ENCODE measurements at regions not wholly inside any gene's neighbourhood (a gene's known extent, or its start where the extent isn't known, plus 50 kb on each side); places are given as distances from the start of the nearest gene placed in this dataset.
A peak's percentile ranks its signal among the peaks of the same experiment; 100 is the strongest.

- DNase-seq: no peak
- intact Hi-C loops (cut with DNase I): no loop called here
- H3K4me1 ChIP-seq: peaks cover 0 to 24% (median 13%) of the 10 kb centered on the region in 12 donors
- no peaks in the 10 kb centered on the region for H3K36me3 ChIP-seq
- peaks cover 0 to 20% (median 0%) of the 10 kb centered on the region in 9 donors for H3K27me3 ChIP-seq
- WGBS, 4 donors: 10 to 23% (median 18%) methylated on average over 31 to 35 of the region's 35 CpGs
- H3K27ac ChIP-seq: no peak overlapping the region
- H3K4me3 ChIP-seq: peak overlapping the region in 9 of 12 donors; percentile 9 to 44 (median 30)
- no peaks in the 10 kb centered on the region for H3K9me3 ChIP-seq
- peak in 3 of 4 donors; percentile 28 to 47 (median 31) for ATAC-seq
- no peak for TF ChIP-seq CTCF (IDR thresholded peaks at IDR 0.05)
- no peak for TF ChIP-seq POLR2A (IDR thresholded peaks at IDR 0.05)
These were observed 387.1 kb upstream of the TNRC6C start for GRCh38 chr17:77571155-77571981.

- peak in 2 of 4 donors; percentile 31 to 51 for ATAC-seq
- Histone ChIP-seq H3K27me3 (peaks cover 0 to 20% (median 0%) of the 10 kb centered on the region in 9 donors), H3K4me3 (peak overlapping the region in 8 of 12 donors; percentile 18 to 44 (median 32)), H3K36me3 (no peaks in the 10 kb centered on the region), H3K9me3 (no peaks in the 10 kb centered on the region), H3K4me1 (peaks cover 0 to 24% (median 13%) of the 10 kb centered on the region in 12 donors), H3K27ac (no peak overlapping the region)
- 20 to 25% (median 23%) methylated on average over 11 to 15 of the region's 15 CpGs for WGBS, 4 donors
- intact Hi-C loops (cut with DNase I): no loop called here
- DNase-seq: no peak
- TF ChIP-seq CTCF (IDR thresholded peaks at IDR 0.05): no peak
- no peak for TF ChIP-seq POLR2A (IDR thresholded peaks at IDR 0.05)
These were observed 386.4 kb upstream of the TNRC6C start for GRCh38 chr17:77572065-77572601.

GRCh38 chr17:77572851-77573250 is 385.7 kb upstream of the TNRC6C start:
- no peak overlapping the region for H3K4me3 ChIP-seq
- H3K27ac ChIP-seq: no peak overlapping the region
- peaks cover 0 to 20% (median 0%) of the 10 kb centered on the region in 9 donors for H3K27me3 ChIP-seq
- TF ChIP-seq POLR2A (IDR thresholded peaks at IDR 0.05) (no peak), CTCF (IDR thresholded peaks at IDR 0.05) (no peak)
- H3K9me3 ChIP-seq: no peaks in the 10 kb centered on the region
- peaks cover 0 to 24% (median 13%) of the 10 kb centered on the region in 12 donors for H3K4me1 ChIP-seq
- ATAC-seq: no peak
- intact Hi-C loops (cut with DNase I): no loop called here
- no peak for DNase-seq
- WGBS, 4 donors: 88 to 91% (median 90%) methylated on average over 5 of the region's 5 CpGs
- H3K36me3 ChIP-seq: no peaks in the 10 kb centered on the region

- H3K27ac ChIP-seq: no peak overlapping the region
- H3K4me3 ChIP-seq: no peak overlapping the region
- H3K9me3 ChIP-seq: peaks cover 0 to 9% (median 0%) of the 10 kb centered on the region in 12 donors
- DNase-seq: no peak
- ATAC-seq: no peak
- TF ChIP-seq CTCF (IDR thresholded peaks at IDR 0.05) (no peak), POLR2A (IDR thresholded peaks at IDR 0.05) (no peak)
- no peaks in the 10 kb centered on the region for H3K36me3 ChIP-seq
- H3K4me1 ChIP-seq: peaks cover 0 to 20% (median 0%) of the 10 kb centered on the region in 12 donors
- intact Hi-C loops (cut with DNase I): no loop called here
- 81 to 92% (median 86%) methylated on average over 6 to 7 of the region's 7 CpGs for WGBS, 4 donors
- peaks cover 0 to 2% (median 0%) of the 10 kb centered on the region in 9 donors for H3K27me3 ChIP-seq
These were observed 381.0 kb upstream of the TNRC6C start for GRCh38 chr17:77577491-77577890.
